SK-MEL-5 (cell line): ENCODE measurements at regions not wholly inside any gene's neighbourhood (a gene's known extent, or its start where the extent isn't known, plus 50 kb on each side); places are given as distances from the start of the nearest gene placed in this dataset.
A peak's percentile ranks its signal among the peaks of the same experiment; 100 is the strongest.
"Not testable (repeated sequence)": the region's sequence is repeated elsewhere in the genome, so short reads cannot be mapped to it uniquely, and the experiment has no call there.

Experiments
- DNase-seq: peaks from one replicate; pipeline ENCODE4 v3.0.0-alpha.2; 2016; ENCODE audit warnings: low read depth, low spot score
- in situ Hi-C: cut with HindIII; loops from 2 replicates; pipeline ENCODE4 v1.10.0; 2016; ENCODE audit warnings: low sequenced_read_pairs, high pct_unique_total_duplicates, low pct_unique_long_range_greater_than_20kb

DNA sequence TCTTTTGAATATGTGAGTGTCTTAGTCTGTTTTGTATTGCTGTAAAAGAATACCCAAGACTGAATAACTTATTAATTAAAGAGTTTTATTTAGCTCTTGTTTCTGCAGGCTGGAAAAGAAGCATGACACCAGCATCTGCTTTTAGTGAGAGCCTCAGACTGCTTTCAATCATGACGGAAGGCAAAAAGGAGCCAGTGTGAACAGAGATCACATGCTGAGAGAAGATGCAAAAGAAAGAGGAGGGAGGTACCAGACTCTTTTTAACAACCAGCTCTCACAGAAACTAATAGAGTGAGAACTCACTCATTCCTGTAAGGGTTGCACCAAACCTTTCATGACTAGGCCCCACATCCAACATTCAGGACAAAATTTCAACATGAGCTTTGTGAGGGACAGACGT, 101.6 kb upstream of the HNMT start:
- in situ Hi-C loops, result no loop called here

GRCh38 chr2:137865954-137866540, 98.2 kb upstream of the HNMT start:
- peak; percentile 75 for DNase-seq
- in situ Hi-C loops, result no loop called here

More for the DNA sequence above, 101.6 kb upstream of the HNMT start:
- no peak for DNase-seq

GRCh38 chr2:137870682-137871081, 93.6 kb upstream of the HNMT start:
- in situ Hi-C loops, result no loop called here
- no peak for DNase-seq

DNA sequence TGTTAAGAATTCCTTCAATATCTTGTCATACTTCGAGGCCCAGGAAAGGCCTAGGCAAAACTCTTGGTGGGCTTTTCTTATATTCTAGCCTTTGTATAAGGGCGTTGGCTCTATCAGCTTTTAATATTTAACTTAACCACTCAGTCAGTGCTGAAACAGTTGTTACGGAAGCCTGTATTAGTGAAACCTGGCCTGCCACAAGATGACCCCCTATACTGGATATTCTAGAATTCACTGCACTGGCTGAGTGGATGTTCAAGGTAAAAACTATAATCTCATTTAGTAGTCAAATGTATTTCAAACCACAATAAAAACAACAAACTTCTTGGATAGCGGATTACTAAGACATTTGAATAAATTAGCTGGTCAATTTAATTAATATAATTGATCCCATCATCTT, 91.7 kb upstream of the HNMT start:
- no peak for DNase-seq
- in situ Hi-C loops, result no loop called here

- in situ Hi-C loops, result no loop called here
- no peak for DNase-seq
Measured at GRCh38 chr2:137873536-137874244, 90.6 kb upstream of the HNMT start.

GRCh38 chr2:137879121-137879520, 85.2 kb upstream of the HNMT start:
- DNase-seq, result no peak
- in situ Hi-C loops, result no loop called here

DNA sequence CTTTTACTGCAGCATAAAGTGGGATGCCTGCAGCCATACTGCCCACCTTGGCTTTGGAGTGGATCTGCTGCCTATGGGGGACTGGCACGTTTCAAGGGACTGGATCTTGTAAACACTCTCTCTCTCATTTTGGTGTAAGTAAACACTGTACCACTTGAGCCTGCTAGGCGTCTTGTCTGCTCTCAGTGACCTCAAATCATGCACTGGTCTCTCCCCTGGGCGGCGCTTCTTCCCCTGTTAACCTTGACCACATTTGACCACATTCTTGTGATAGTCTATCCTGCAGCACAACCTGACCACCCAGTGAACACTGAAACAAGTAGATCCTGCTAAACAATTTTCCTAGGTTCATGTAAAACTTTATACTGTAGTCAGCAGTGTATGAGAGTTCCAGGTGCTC, 82.6 kb upstream of the HNMT start:
- no peak for DNase-seq
- in situ Hi-C loops, result no loop called here

DNA sequence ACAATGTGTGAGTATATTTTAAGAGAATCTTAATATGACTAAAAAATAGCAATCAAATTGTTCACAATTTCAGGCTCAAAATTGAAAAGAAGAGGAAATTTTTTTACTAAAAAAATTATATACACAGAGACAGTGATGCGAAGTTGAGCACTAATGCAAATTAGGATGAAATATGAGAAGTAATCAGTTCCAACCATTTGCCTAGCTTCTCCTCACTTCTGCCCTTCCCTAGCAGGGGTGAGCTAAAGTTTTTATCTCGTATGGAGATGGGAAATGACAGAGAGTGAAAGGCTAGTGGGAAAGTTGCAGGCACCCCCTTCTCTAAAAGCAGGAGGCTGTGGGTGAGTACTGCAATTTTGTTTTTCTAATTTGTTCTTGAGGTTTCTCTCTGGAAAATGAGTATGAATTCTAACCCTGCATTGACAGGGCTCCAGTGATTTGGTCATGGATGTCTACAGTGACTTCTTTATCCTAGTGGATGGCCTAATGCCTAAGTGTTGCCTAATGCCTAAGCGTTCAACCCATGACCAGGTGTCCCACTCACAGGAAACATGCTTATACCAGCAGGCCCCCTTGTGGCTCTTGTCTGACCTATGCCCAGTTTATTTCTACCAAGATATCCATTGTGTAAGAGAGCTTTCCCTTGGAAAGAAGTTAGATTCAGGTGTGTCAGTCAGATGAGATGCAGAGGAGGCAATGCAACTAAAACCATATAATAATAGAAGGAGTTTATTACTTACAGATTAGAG, 78.0 kb upstream of the HNMT start:
- in situ Hi-C loops, result no loop called here
- peak; percentile 69 for DNase-seq

DNA sequence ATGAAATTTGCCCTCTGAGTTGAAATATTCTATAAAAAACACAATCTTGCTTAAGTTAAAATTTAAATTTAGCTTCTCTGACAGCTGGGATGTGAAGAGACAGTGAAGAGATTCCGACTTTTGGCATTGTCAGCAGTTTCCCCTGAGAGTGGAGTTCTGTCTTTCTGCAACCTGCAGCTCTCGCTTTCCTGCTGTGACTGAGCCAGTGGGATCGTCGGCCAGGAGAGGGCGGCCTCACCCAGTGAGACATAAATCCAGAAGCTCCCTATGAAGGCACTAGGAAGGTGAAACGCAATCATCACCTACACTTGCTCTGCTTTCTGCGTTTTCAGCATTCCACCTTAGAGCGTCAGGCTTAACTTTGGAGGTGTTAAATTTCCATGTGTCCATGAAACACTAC, 75.4 kb upstream of the HNMT start:
- peak; percentile 60 for DNase-seq

DNA sequence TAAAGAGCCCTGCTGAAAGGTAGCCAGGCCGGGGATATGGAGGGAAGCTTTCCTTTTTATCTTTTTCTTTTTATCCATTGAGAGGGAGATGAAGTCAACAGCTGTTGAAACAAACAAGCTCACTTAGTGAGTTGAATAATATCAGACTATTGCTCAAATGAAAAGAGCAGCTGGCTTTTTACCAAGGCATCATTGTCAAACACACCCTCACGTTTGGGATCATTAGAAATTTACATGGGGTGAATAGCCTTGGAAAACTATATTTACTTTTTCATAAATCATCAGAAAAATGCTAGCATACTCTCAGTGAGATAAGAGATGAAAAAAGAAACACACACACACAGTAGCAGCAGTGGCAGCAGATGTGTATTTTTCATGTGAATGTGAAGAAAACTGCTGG, 71.5 kb upstream of the HNMT start:
- in situ Hi-C loops, result no loop called here
- no peak for DNase-seq

More for the DNA sequence above, 75.4 kb upstream of the HNMT start:
- in situ Hi-C loops, result no loop called here

GRCh38 chr2:137893145-137893544, 71.1 kb upstream of the HNMT start:
- in situ Hi-C loops, result no loop called here
- no peak for DNase-seq

DNA sequence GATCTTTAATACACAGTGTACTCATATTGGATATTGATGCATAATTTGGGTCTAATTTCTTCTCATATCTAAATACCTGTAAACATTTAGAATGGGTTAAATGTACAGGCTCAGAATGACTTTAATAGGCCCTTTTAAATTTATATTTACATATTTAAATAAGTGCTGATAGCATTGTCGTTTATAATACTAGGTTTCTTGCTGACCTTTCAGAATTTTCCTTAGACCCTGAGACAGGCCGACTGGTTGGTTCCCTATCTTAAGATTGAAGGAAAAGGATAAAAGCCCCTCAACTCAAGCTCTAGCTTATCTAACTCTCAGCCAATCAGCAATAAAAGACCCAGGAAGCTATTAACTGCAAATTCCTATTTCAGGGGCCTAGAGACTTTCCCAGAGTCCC, 67.8 kb upstream of the HNMT start:
- in situ Hi-C loops, result no loop called here
- no peak for DNase-seq

- in situ Hi-C loops, result no loop called here
- DNase-seq, result no peak
Measured at GRCh38 chr2:137897082-137897481, 67.2 kb upstream of the HNMT start.

DNA sequence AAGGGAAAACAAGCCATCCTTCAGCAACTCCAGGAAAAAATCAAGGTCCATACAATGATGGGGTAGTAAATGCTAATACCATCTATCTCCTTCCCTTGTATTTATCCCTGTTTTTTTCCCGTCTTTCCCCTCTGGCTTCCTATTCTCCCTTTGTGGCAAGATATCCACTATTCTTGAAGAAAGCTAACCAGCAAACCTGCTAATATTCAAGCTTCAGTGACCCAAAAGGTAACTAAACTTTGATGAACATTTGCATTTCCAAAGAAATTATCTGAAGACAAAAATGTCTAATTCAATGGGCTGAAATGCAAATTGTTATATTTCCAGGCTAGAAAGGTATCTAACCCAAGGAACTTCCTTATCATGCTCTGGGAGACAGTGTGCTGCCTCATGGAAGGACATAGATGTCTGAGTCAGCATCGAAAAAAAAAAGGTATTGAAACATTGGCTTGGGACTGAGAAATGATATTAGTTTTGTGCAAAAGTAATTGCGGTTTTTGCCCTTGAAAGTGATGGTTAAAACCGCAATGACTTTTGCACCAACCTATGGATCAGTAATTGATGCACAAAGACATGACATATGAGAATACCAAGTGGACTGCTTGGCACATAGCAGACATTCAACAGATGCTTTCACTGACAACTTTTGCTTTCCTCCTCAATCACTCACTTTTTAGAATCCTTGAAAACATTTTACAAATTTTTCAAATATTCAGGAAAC, 63.7 kb upstream of the HNMT start:
- DNase-seq, result no peak

GRCh38 chr2:137910641-137911040, 53.6 kb upstream of the HNMT start:
- in situ Hi-C loops, result no loop called here
- peak; percentile 24 for DNase-seq

More for the DNA sequence above, 63.7 kb upstream of the HNMT start:
- in situ Hi-C loops, result no loop called here

- no peak for DNase-seq
- in situ Hi-C loops, result no loop called here
Measured at GRCh38 chr2:137912371-137912770, 51.9 kb upstream of the HNMT start.

DNA sequence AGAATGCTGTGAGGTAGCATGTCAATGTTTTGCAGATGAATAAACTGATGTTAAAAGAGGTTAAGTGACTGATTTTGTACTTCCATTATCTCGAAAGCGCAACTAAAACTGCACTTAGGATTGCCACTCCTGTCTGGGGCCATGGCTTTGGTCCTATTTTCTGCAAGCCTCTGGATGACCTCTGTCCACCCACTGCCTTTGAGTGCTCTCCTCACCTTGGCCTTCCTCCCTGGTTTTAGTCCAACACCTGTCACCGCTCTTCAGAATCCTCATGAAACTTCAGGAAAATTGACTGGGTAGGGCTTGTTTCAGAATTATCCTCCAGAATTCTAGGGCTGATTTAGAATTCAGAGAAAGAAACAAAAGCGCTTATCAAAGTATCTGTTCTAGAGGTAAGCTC, 51.1 kb upstream of the HNMT start:
- in situ Hi-C loops, result no loop called here
- DNase-seq, result no peak

GRCh38 chr2:137913648-137914047, 50.6 kb upstream of the HNMT start:
- in situ Hi-C loops, DNase-seq: not testable (repeated sequence)
